Psoas muscle (tissue), 7 donors: ENCODE measurements at regions not wholly inside any gene's neighbourhood (a gene's known extent, or its start where the extent isn't known, plus 50 kb on each side); places are given as distances from the start of the nearest gene placed in this dataset.

Experiments
- ATAC-seq, 4 donors: fragments of 200-7000 bp; cut with Tn5 transposase; one replicate each; pipeline ENCODE4 v1.9.1; 2020; ENCODE audit warnings: moderate library complexity in 3 of 4, mild to moderate bottlenecking in 2 of 4
- DNase-seq, 2 donors: peaks; one replicate each; pipeline ENCODE4 v3.0.0-alpha.2; 2020
- H3K27ac ChIP-seq: fragments of 200-600 bp; one replicate; pipeline ENCODE4 v1.8.0; 2022
- H3K27me3 ChIP-seq, 3 donors: fragments of 200-600 bp in 1 of 3; one replicate each; pipeline versions ENCODE4 v1.6.1 to v1.8.0; 2013 to 2022; ENCODE audit warnings: low read length in 2 of 3, mild to moderate bottlenecking in 2 of 3, moderate library complexity in 1 of 3; ENCODE audit not compliant: insufficient read depth in 3 of 3
- H3K36me3 ChIP-seq, 2 donors: fragments of 200-600 bp in 1 of 2; one replicate each; pipeline versions ENCODE4 v1.6.1 to v1.8.0; 2013 to 2022; ENCODE audit warnings: low read depth in 1 of 2, mild to moderate bottlenecking in 1 of 2, moderate library complexity in 1 of 2; ENCODE audit not compliant: insufficient read depth in 1 of 2
- H3K4me1 ChIP-seq: fragments of 200-600 bp; one replicate; pipeline ENCODE4 v1.8.0; 2022
- H3K4me3 ChIP-seq: fragments of 200-600 bp; one replicate; pipeline ENCODE4 v1.8.0; 2022; ENCODE audit warnings: mild to moderate bottlenecking
- H3K9me3 ChIP-seq: fragments of 200-600 bp; one replicate; pipeline ENCODE4 v1.8.0; 2022
- WGBS, 3 donors: extraction: QIAGEN DNeasy Blood & Tissue Kit; methylation state at CpG; one replicate each; pipeline versions ENCODE4 v1.1.6 to v1.1.7; 2013; 5-methylcytosine and 5-hydroxymethylcytosine counted together
- intact Hi-C, 2 donors: fragments of 100-400 bp; cut with DNase I; formaldehyde crosslinking; loops; one replicate each; pipeline versions ENCODE4 v1.11.0 to v1.14.2; 2022
- TF ChIP-seq, protein P1 (sequence below): fragments of 200-600 bp; IDR thresholded peaks from one replicate; pipeline ENCODE4 v1.8.0; 2022; ENCODE audit warnings: antibody characterized with exemption
- donor health status: healthy with polysubstance abuse.
- donor health status: DM: no; HTN: no; CAD: no; lungs with moderate emphysema.
- donor health status: Bipolar disorder and iron deficiency.
- donor health status: healthy.
- donor health status: DM: yes; HTN: yes; CAD: no.
- donor health status: DM: no; HTN: no; CAD: no.
- donor health status: DM: yes; HTN: yes; CAD: no.

DNA sequence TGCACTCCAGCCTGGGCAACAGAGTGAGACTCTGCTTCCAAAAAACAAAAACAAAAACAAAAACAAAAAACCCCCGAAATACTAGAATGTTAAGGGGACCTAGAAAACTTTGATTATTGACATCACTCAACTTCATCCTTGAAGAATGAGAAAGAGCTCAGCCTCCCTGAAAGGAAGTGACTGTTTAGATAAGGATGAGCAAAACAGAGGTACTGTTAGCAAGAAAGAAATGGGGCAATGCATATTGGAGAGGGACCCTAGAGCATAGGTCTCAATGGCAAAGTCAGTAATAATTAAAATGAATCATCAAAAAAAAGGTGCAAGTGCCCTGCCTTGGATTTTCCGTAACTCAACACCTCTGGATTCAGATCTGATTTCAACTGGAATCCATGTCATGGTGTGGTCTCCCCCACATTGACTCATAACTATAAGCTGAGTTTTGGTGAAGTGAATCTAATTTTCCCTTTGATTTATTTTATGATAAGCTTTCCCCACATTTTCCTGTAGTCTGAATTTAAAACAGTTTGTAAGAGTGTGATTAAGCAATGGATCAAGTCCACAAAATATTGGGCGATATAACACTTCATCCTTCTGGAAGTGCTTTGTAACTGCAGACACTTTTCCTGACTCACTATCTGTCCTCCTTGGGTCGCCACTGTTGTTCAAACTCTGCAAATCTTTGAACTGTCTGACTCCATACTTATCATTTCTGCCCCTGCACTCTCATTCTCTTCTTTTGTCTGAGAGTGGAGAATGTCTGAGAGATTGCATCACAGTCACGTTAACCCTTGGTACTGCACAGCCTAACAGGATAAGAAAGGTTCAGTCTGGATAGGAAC lies 224.8 kb upstream of the LYZL1 start:
- no peaks in the 10 kb centered on the region for H3K27me3 ChIP-seq
- intact Hi-C loops, result no loop called here
- TF ChIP-seq, protein P1, sequence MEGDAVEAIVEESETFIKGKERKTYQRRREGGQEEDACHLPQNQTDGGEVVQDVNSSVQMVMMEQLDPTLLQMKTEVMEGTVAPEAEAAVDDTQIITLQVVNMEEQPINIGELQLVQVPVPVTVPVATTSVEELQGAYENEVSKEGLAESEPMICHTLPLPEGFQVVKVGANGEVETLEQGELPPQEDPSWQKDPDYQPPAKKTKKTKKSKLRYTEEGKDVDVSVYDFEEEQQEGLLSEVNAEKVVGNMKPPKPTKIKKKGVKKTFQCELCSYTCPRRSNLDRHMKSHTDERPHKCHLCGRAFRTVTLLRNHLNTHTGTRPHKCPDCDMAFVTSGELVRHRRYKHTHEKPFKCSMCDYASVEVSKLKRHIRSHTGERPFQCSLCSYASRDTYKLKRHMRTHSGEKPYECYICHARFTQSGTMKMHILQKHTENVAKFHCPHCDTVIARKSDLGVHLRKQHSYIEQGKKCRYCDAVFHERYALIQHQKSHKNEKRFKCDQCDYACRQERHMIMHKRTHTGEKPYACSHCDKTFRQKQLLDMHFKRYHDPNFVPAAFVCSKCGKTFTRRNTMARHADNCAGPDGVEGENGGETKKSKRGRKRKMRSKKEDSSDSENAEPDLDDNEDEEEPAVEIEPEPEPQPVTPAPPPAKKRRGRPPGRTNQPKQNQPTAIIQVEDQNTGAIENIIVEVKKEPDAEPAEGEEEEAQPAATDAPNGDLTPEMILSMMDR, result no peak
- H3K36me3 ChIP-seq, result no peaks in the 10 kb centered on the region
- no peaks in the 10 kb centered on the region for H3K4me1 ChIP-seq
- ATAC-seq (no peak), DNase-seq (no peak)
- no peak overlapping the region for H3K27ac ChIP-seq
- WGBS, 3 donors, result 75 to 77% (median 76%) methylated on average over 5 of the region's 5 CpGs
- H3K4me3 ChIP-seq, result no peak overlapping the region
- H3K9me3 ChIP-seq, result no peaks in the 10 kb centered on the region

DNA sequence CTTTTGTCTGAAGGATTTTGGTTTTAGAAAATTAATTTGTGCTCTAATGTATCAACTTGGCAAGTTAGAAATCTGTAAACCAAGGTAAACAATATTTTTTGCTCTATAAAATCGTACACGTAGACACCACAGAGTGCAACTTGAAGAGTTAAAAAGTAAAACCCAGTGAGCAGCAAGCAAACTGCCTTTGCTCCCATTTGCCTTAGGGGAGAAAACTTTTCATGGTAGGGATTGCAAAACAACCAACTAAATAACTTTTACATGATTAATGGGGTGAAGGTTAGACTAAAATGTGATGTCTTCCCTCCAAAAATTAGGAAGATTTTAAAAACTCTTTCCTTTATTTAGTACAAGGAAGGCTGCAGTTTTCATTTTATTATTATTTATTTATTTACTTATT lies 224.2 kb upstream of the LYZL1 start:
- no peaks in the 10 kb centered on the region for H3K36me3 ChIP-seq
- no peak overlapping the region for H3K27ac ChIP-seq
- TF ChIP-seq, protein P1, result no peak
- H3K4me3 ChIP-seq, result no peak overlapping the region
- ATAC-seq, result no peak
- no peaks in the 10 kb centered on the region for H3K27me3 ChIP-seq
- intact Hi-C loops, result no loop called here
- DNase-seq, result no peak
- 76 to 87% (median 79%) methylated on average over 2 of the region's 2 CpGs for WGBS, 3 donors
- H3K4me1 ChIP-seq, result no peaks in the 10 kb centered on the region
- H3K9me3 ChIP-seq, result no peaks in the 10 kb centered on the region

DNA sequence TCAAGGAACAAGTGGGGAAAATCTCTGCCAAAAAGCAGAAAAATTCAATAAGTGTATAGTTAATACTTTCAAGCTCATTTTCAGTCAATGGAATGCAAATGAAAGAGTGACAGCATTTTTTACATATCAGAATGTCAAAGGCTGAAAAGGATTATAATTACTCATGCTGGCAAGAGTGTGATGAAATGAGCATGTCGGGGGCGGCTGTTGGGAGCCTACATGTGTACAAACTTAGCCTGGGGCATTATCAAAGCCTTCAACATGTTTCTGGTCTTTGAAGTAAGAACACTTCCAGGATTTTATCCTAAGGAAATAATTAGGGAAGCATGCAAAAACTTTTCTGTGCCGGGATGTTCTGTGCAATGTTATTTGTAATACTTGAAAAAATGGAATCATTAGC lies 221.7 kb upstream of the LYZL1 start:
- DNase-seq (no peak), ATAC-seq (no peak)
- H3K36me3 ChIP-seq, result no peaks in the 10 kb centered on the region
- WGBS, 3 donors, result 27 to 56% (median 48%) methylated on average over 3 of the region's 3 CpGs
- H3K4me1 ChIP-seq, result no peaks in the 10 kb centered on the region
- TF ChIP-seq, protein P1, result no peak
- no peaks in the 10 kb centered on the region for H3K27me3 ChIP-seq
- no peaks in the 10 kb centered on the region for H3K9me3 ChIP-seq
- intact Hi-C loops, result no loop called here
- H3K27ac ChIP-seq, result no peak overlapping the region
- no peak overlapping the region for H3K4me3 ChIP-seq

DNA sequence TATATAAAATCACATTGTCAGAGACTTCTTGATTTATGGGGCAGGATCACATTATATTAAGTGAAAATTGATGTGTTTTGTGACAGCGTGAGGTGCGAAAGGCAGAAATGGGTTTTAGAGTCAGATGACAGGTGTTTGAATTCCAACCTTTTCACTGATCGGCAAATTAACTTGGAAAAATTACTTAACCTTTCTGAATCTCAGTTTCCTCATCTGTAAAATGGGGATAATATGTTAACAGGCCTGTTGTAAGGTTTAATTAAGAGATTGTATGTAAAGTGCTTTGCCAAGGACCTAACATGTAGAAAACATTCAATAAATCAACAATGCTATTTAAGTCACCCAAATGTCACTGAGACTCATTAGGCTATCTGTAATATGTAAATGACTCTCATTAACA lies 221.2 kb upstream of the LYZL1 start:
- Histone ChIP-seq H3K27me3 (no peaks in the 10 kb centered on the region), H3K36me3 (no peaks in the 10 kb centered on the region), H3K4me1 (no peaks in the 10 kb centered on the region), H3K27ac (no peak overlapping the region), H3K9me3 (no peaks in the 10 kb centered on the region), H3K4me3 (no peak overlapping the region)
- no peak for ATAC-seq
- TF ChIP-seq, protein P1, result no peak
- DNase-seq, result no peak
- intact Hi-C loops, result no loop called here
- WGBS, 3 donors, result 76 to 94% (median 92%) methylated on average over 3 of the region's 3 CpGs

DNA sequence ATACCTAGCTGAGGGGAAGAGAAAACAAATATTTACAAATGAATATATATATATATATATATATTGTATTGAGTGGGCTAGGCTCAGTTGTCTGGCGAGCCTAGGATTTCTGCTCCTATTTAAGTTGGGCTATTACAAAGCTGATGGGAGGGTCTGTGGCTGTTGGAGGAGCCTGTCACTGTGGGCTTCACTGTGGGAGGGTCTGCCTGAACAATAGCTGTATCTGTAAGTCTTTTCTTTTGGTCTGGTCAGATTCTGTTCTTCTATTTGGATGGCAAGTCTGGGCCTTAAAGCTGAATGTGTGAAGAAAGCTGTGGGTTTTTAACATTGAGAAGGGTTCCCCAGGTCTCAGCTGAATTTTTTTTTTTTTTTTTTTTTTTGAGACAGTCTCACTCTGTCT lies 220.6 kb upstream of the LYZL1 start:
- TF ChIP-seq, protein P1, result no peak
- no peaks in the 10 kb centered on the region for H3K36me3 ChIP-seq
- H3K9me3 ChIP-seq, result no peaks in the 10 kb centered on the region
- no peaks in the 10 kb centered on the region for H3K4me1 ChIP-seq
- 54 to 95% (median 90%) methylated on average over 1 of the region's 1 CpG for WGBS, 3 donors
- no peak for DNase-seq
- ATAC-seq, result no peak
- no peaks in the 10 kb centered on the region for H3K27me3 ChIP-seq
- H3K27ac ChIP-seq, result no peak overlapping the region
- no peak overlapping the region for H3K4me3 ChIP-seq
- intact Hi-C loops, result no loop called here
